T-cell (primary cell): ENCODE measurements at regions not wholly inside any gene's neighbourhood (a gene's known extent, or its start where the extent isn't known, plus 50 kb on each side); places are given as distances from the start of the nearest gene placed in this dataset.

Experiments
- ATAC-seq, 4 experiments: fragments of 200-7000 bp in 3 of 4; fragments of 150-1000 bp in 1 of 4; cut with Tn5 transposase; replicated peaks in 1 of 4; 1 replicate in 3 of 4; 2 replicates in 1 of 4; pipeline ENCODE4 v1.10.0; 2021; ENCODE audit warnings: moderate library complexity in 3 of 4, mild to moderate bottlenecking in 2 of 4, moderate number of reproducible peaks in 1 of 4
- CTCF ChIA-PET, 2 donors: fragments of 300-600 bp; sonication (Branson Sonifier 250); formaldehyde crosslinking; loops; one replicate each; lab custom pipeline; 2022; ENCODE audit warnings: antibody characterized with exemption in 2 of 2; lab: Charles Lee
- POLR2A ChIA-PET, 2 donors: fragments of 300-600 bp; sonication (Branson Sonifier 250); formaldehyde crosslinking; loops; one replicate each; lab custom pipeline; 2022; ENCODE audit warnings: antibody characterized with exemption in 2 of 2; lab: Charles Lee
- DNase-seq, 35 experiments: peaks; one replicate each; pipeline versions ENCODE4 v3.0.0 to v3.0.0-alpha.2; 2013 to 2023
- H3K27ac ChIP-seq: one replicate; pipeline ENCODE4 v1.5.1; 2013; ENCODE audit warnings: low read length
- H3K27me3 ChIP-seq, 2 experiments: replicated peaks in 1 of 2; 1 replicate in 1 of 2; 2 replicates in 1 of 2; pipeline versions ENCODE4 v1.6.1 to v1.7.0; 2013; ENCODE audit warnings: low read length in 1 of 2, mixed read lengths in 1 of 2; ENCODE audit not compliant: control insufficient read depth in 2 of 2, insufficient read depth in 2 of 2; ENCODE audit errors: extremely low read depth in 1 of 2
- H3K36me3 ChIP-seq, 2 donors: 1 replicate in 1 of 2; 2 replicates in 1 of 2; pipeline versions ENCODE4 v1.6.1 to v1.7.0; 2013; ENCODE audit warnings: low read length in 1 of 2; ENCODE audit not compliant: control insufficient read depth in 2 of 2, insufficient read depth in 1 of 2; ENCODE audit errors: extremely low read depth in 1 of 2
- H3K4me1 ChIP-seq, 2 experiments: 1 replicate in 1 of 2; 2 replicates in 1 of 2; pipeline versions ENCODE4 v1.6.1 to v1.7.0; 2013; ENCODE audit warnings: low read length in 2 of 2, mixed read lengths in 1 of 2; ENCODE audit not compliant: insufficient read depth in 2 of 2, control insufficient read depth in 1 of 2; ENCODE audit errors: extremely low read depth in 1 of 2
- H3K4me3 ChIP-seq, 2 donors: 1 replicate in 1 of 2; 2 replicates in 1 of 2; pipeline versions ENCODE4 v1.5.1 to v1.7.0; 2013; ENCODE audit warnings: mild to moderate bottlenecking in 2 of 2, low read length in 1 of 2, moderate library complexity in 1 of 2; ENCODE audit not compliant: control insufficient read depth in 1 of 2; ENCODE audit errors: extremely low read depth in 1 of 2
- H3K9me3 ChIP-seq: 2 replicates; pipeline ENCODE4 v1.7.0; 2013
- H3K27ac Mint-ChIP-seq, 2 donors: one replicate each; pipeline ENCODE4 v1.8.0; 2020 to 2021; ENCODE audit warnings: mild to moderate bottlenecking in 2 of 2, mixed read lengths in 2 of 2
- H3K27me3 Mint-ChIP-seq, 2 donors: one replicate each; pipeline ENCODE4 v1.8.0; 2021 to 2022; ENCODE audit warnings: mixed read lengths in 2 of 2
- H3K36me3 Mint-ChIP-seq: one replicate; pipeline ENCODE4 v1.8.0; 2021; ENCODE audit warnings: mixed read lengths
- H3K4me1 Mint-ChIP-seq, 3 donors: one replicate each; pipeline ENCODE4 v1.8.0; 2020 to 2022; ENCODE audit warnings: mixed read lengths in 3 of 3, mild to moderate bottlenecking in 1 of 3
- H3K4me3 Mint-ChIP-seq, 3 donors: one replicate each; pipeline ENCODE4 v1.8.0; 2020 to 2022; ENCODE audit warnings: mild to moderate bottlenecking in 3 of 3, mixed read lengths in 3 of 3, moderate library complexity in 3 of 3
- H3K9me3 Mint-ChIP-seq, 3 donors: one replicate each; pipeline ENCODE4 v1.8.0; 2020 to 2022; ENCODE audit warnings: mixed read lengths in 3 of 3
- WGBS: methylation state at CpG from one replicate; pipeline ENCODE4 v1.1.5; 2013; ENCODE audit warnings: missing lambda C conversion rate; ENCODE audit not compliant: insufficient coverage; 5-methylcytosine and 5-hydroxymethylcytosine counted together

- Mint-ChIP-seq H3K27me3 (no peaks in the 10 kb centered on the region), H3K36me3 (no peaks in the 10 kb centered on the region), H3K9me3 (peaks cover 0 to 10% (median 2%) of the 10 kb centered on the region in 3 donors), H3K4me1 (no peaks in the 10 kb centered on the region), H3K4me3 (no peak overlapping the region), H3K27ac (no peak overlapping the region)
- Histone ChIP-seq H3K36me3 (no peaks in the 10 kb centered on the region), H3K9me3 (no peaks in the 10 kb centered on the region), H3K4me3 (no peak overlapping the region), H3K27ac (no peak overlapping the region), H3K4me1 (no peaks in the 10 kb centered on the region), H3K27me3 (no peaks in the 10 kb centered on the region)
- CTCF ChIA-PET, result no interaction called here
- WGBS, result no CpG with 5 or more reads among the region's 2 CpGs
- DNase-seq (no peak), ATAC-seq (no peak)
- POLR2A ChIA-PET, result no interaction called here
Observed at GRCh38 chr4:130257271-130257670, 1161.3 kb downstream of the C4orf33 start.

- H3K27ac Mint-ChIP-seq, result no peak overlapping the region
- H3K9me3 Mint-ChIP-seq, result peaks cover 13 to 24% (median 22%) of the 10 kb centered on the region in 3 donors
- 67% methylated on average over 1 of the region's 2 CpGs for WGBS
- no peaks in the 10 kb centered on the region for H3K4me1 Mint-ChIP-seq
- no peaks in the 10 kb centered on the region for H3K4me1 ChIP-seq
- H3K36me3 ChIP-seq, result no peaks in the 10 kb centered on the region
- no peaks in the 10 kb centered on the region for H3K36me3 Mint-ChIP-seq
- H3K27me3 ChIP-seq, result no peaks in the 10 kb centered on the region
- no peak overlapping the region for H3K4me3 ChIP-seq
- POLR2A ChIA-PET, result no interaction called here
- no peaks in the 10 kb centered on the region for H3K27me3 Mint-ChIP-seq
- no peak overlapping the region for H3K4me3 Mint-ChIP-seq
- no peaks in the 10 kb centered on the region for H3K9me3 ChIP-seq
- ATAC-seq (no peak), DNase-seq (no peak)
- CTCF ChIA-PET, result no interaction called here
- no peak overlapping the region for H3K27ac ChIP-seq
Observed at GRCh38 chr4:130266814-130267213, 1170.9 kb downstream of the C4orf33 start.

GRCh38 chr4:130288576-130288975, 1192.6 kb downstream of the C4orf33 start:
- no peak overlapping the region for H3K27ac ChIP-seq
- H3K27me3 ChIP-seq, result no peaks in the 10 kb centered on the region
- WGBS, result no CpG with 5 or more reads among the region's 1 CpG
- ATAC-seq, result no peak
- peaks cover 5 to 12% (median 10%) of the 10 kb centered on the region in 3 donors for H3K9me3 Mint-ChIP-seq
- H3K4me1 Mint-ChIP-seq, result no peaks in the 10 kb centered on the region
- no peaks in the 10 kb centered on the region for H3K36me3 ChIP-seq
- H3K27ac Mint-ChIP-seq, result no peak overlapping the region
- H3K4me3 ChIP-seq, result no peak overlapping the region
- no peaks in the 10 kb centered on the region for H3K4me1 ChIP-seq
- no peaks in the 10 kb centered on the region for H3K27me3 Mint-ChIP-seq
- CTCF ChIA-PET, result no interaction called here
- no peak overlapping the region for H3K4me3 Mint-ChIP-seq
- no peaks in the 10 kb centered on the region for H3K36me3 Mint-ChIP-seq
- DNase-seq, result no peak
- no peaks in the 10 kb centered on the region for H3K9me3 ChIP-seq
- POLR2A ChIA-PET, result no interaction called here

GRCh38 chr4:130293692-130294091, 1197.7 kb downstream of the C4orf33 start:
- Mint-ChIP-seq H3K9me3 (peaks cover 6 to 7% (median 7%) of the 10 kb centered on the region in 3 donors), H3K27me3 (no peaks in the 10 kb centered on the region), H3K36me3 (no peaks in the 10 kb centered on the region), H3K4me1 (no peaks in the 10 kb centered on the region), H3K27ac (no peak overlapping the region), H3K4me3 (no peak overlapping the region)
- CTCF ChIA-PET, result no interaction called here
- H3K4me3 ChIP-seq, result no peak overlapping the region
- no peaks in the 10 kb centered on the region for H3K36me3 ChIP-seq
- no peaks in the 10 kb centered on the region for H3K9me3 ChIP-seq
- no peaks in the 10 kb centered on the region for H3K27me3 ChIP-seq
- no peak overlapping the region for H3K27ac ChIP-seq
- no peaks in the 10 kb centered on the region for H3K4me1 ChIP-seq
- POLR2A ChIA-PET, result no interaction called here
- DNase-seq (no peak), ATAC-seq (no peak)

GRCh38 chr4:130296448-130296847, 1200.5 kb downstream of the C4orf33 start:
- Mint-ChIP-seq H3K27me3 (no peaks in the 10 kb centered on the region), H3K36me3 (no peaks in the 10 kb centered on the region), H3K9me3 (peaks cover 3 to 9% (median 6%) of the 10 kb centered on the region in 3 donors), H3K4me1 (no peaks in the 10 kb centered on the region), H3K27ac (no peak overlapping the region), H3K4me3 (no peak overlapping the region)
- Histone ChIP-seq H3K4me1 (no peaks in the 10 kb centered on the region), H3K27me3 (no peaks in the 10 kb centered on the region), H3K27ac (no peak overlapping the region), H3K9me3 (no peaks in the 10 kb centered on the region), H3K36me3 (no peaks in the 10 kb centered on the region), H3K4me3 (no peak overlapping the region)
- POLR2A ChIA-PET, result interaction anchor here in 1 of 2 donors (0.6 kb wide), 1 partner anchor 663 kb away, joined by 3 read pairs; no protein-coding TSS in a partner anchor
- CTCF ChIA-PET, result no interaction called here
- ATAC-seq (no peak), DNase-seq (no peak)

GRCh38 chr4:130306566-130306965, 1210.6 kb downstream of the C4orf33 start:
- H3K4me3 Mint-ChIP-seq, result no peak overlapping the region
- no CpG with 5 or more reads among the region's 2 CpGs for WGBS
- no peak for ATAC-seq
- ChIA-PET CTCF (interaction anchor here in 1 of 2 donors (0.7 kb wide), 1 partner anchor 827 kb away, joined by 3 read pairs; no protein-coding TSS in a partner anchor), POLR2A (no interaction called here)
- no peak overlapping the region for H3K27ac ChIP-seq
- no peaks in the 10 kb centered on the region for H3K4me1 Mint-ChIP-seq
- no peak overlapping the region for H3K4me3 ChIP-seq
- H3K4me1 ChIP-seq, result no peaks in the 10 kb centered on the region
- no peak for DNase-seq
- H3K36me3 ChIP-seq, result no peaks in the 10 kb centered on the region
- no peaks in the 10 kb centered on the region for H3K27me3 ChIP-seq
- no peaks in the 10 kb centered on the region for H3K36me3 Mint-ChIP-seq
- H3K9me3 ChIP-seq, result no peaks in the 10 kb centered on the region
- H3K9me3 Mint-ChIP-seq, result peaks cover 0 to 10% (median 4%) of the 10 kb centered on the region in 3 donors
- H3K27ac Mint-ChIP-seq, result no peak overlapping the region
- no peaks in the 10 kb centered on the region for H3K27me3 Mint-ChIP-seq

GRCh38 chr4:130309221-130309620, 1213.3 kb downstream of the C4orf33 start:
- no peak for DNase-seq
- ChIA-PET POLR2A (no interaction called here), CTCF (no interaction called here)
- Histone ChIP-seq H3K4me1 (no peaks in the 10 kb centered on the region), H3K36me3 (no peaks in the 10 kb centered on the region), H3K4me3 (no peak overlapping the region), H3K27ac (no peak overlapping the region), H3K27me3 (no peaks in the 10 kb centered on the region), H3K9me3 (no peaks in the 10 kb centered on the region)
- Mint-ChIP-seq H3K27me3 (no peaks in the 10 kb centered on the region), H3K27ac (no peak overlapping the region), H3K4me1 (no peaks in the 10 kb centered on the region), H3K36me3 (no peaks in the 10 kb centered on the region), H3K9me3 (peaks cover 0 to 3% (median 0%) of the 10 kb centered on the region in 3 donors), H3K4me3 (no peak overlapping the region)
- ATAC-seq, result no peak
- WGBS, result no CpG with 5 or more reads among the region's 2 CpGs
